HEK293T (cell line): ENCODE measurements at regions not wholly inside any gene's neighbourhood (a gene's known extent, or its start where the extent isn't known, plus 50 kb on each side); places are given as distances from the start of the nearest gene placed in this dataset.

Experiments
- FOXA1 ChIP-seq: fragments of 450-650 bp; IDR thresholded peaks from 2 replicates; pipeline ENCODE4 v1.6.1; 2016; ENCODE audit warnings: mild to moderate bottlenecking
- FOXK2 ChIP-seq: fragments of 450-650 bp; IDR thresholded peaks from 2 replicates; pipeline ENCODE4 v1.6.1; 2016; ENCODE audit warnings: mild to moderate bottlenecking
- FOXM1 ChIP-seq: fragments of 450-650 bp; IDR thresholded peaks from 2 replicates; pipeline ENCODE4 v1.6.1; 2017; ENCODE audit warnings: mild to moderate bottlenecking, borderline replicate concordance
- L3MBTL2 ChIP-seq: fragments of 450-650 bp; conservative IDR thresholded peaks from 2 replicates; pipeline ENCODE4 v1.6.1; 2016; ENCODE audit warnings: mild to moderate bottlenecking
- SP1 ChIP-seq: fragments of 450-650 bp; IDR thresholded peaks from 2 replicates; pipeline ENCODE4 v1.6.1; 2017
- SUZ12 ChIP-seq: fragments of 450-650 bp; IDR thresholded peaks from 2 replicates; pipeline ENCODE4 v1.6.1; 2016; ENCODE audit warnings: mild to moderate bottlenecking
- TARDBP ChIP-seq: fragments of 450-650 bp; IDR thresholded peaks from 2 replicates; pipeline ENCODE4 v1.6.1; 2016
- TF ChIP-seq, protein P1 (sequence below): fragments of 450-650 bp; IDR thresholded peaks from 2 replicates; pipeline ENCODE4 v1.6.1; 2016

DNA sequence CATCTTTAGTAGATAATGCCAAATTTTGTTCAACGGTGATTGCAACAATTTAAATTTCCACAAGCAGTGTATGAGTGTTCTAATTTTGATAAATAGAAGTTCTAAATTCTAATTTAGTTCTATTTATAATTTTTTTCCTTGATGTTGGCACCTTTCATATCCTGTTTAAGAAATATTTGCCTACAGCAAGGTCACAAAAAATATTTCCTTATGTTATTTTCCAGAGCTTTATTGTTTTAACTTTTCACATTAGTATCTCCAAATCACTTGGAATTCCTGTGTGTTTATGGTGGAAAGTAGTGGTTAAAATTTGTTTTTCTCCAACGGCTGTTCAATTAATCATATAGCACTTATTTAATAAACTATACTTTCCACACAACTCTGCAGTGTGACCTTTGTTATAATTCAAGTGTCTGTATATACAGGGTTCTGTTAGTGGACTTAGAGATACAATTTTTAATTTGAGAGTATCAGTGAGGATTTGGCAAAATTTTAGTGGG is 94.3 kb upstream of the CD55 start:
- TF ChIP-seq FOXM1 (no peak), SUZ12 (no peak), FOXK2 (no peak), FOXA1 (no peak), SP1 (no peak), TARDBP (no peak), L3MBTL2 (no peak)
- TF ChIP-seq, protein P1, sequence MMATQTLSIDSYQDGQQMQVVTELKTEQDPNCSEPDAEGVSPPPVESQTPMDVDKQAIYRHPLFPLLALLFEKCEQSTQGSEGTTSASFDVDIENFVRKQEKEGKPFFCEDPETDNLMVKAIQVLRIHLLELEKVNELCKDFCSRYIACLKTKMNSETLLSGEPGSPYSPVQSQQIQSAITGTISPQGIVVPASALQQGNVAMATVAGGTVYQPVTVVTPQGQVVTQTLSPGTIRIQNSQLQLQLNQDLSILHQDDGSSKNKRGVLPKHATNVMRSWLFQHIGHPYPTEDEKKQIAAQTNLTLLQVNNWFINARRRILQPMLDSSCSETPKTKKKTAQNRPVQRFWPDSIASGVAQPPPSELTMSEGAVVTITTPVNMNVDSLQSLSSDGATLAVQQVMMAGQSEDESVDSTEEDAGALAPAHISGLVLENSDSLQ: no peak
